Right atrium auricular region (tissue), 2 donors: ENCODE measurements at regions not wholly inside any gene's neighbourhood (a gene's known extent, or its start where the extent isn't known, plus 50 kb on each side); places are given as distances from the start of the nearest gene placed in this dataset.

ENCODE experiments used
- DNase-seq: peaks from one replicate; pipeline ENCODE4 v3.0.0-alpha.2; 2019; ENCODE audit warnings: low spot score
- H3K27ac ChIP-seq, 2 donors: fragments of 200-600 bp; sonication (generic); 1 replicate in 1 of 2; 2 replicates in 1 of 2; pipeline ENCODE4 v1.5.1; 2016 to 2019
- H3K27me3 ChIP-seq, 2 donors: fragments of 200-600 bp; sonication (generic); one replicate each; pipeline versions ENCODE4 v1.5.1 to v1.6.0; 2017 to 2019
- H3K36me3 ChIP-seq: fragments of 200-600 bp; sonication (generic); one replicate; pipeline ENCODE4 v1.5.1; 2016
- H3K4me1 ChIP-seq, 2 donors: fragments of 200-600 bp; sonication (generic); one replicate each; pipeline versions ENCODE4 v1.5.1 to v1.6.0; 2017 to 2019
- H3K4me3 ChIP-seq, 2 donors: fragments of 200-600 bp; sonication (generic); 1 replicate in 1 of 2; 2 replicates in 1 of 2; pipeline ENCODE4 v1.5.1; 2017 to 2019; ENCODE audit warnings: mild to moderate bottlenecking in 1 of 2, moderate library complexity in 1 of 2
- H3K9me3 ChIP-seq, 2 donors: fragments of 200-600 bp; sonication (generic); one replicate each; pipeline ENCODE4 v1.5.1; 2019
- CTCF ChIP-seq, 2 donors: fragments of 200-600 bp; sonication (generic); IDR thresholded peaks; one replicate each; pipeline ENCODE4 v1.5.1; 2019; ENCODE audit warnings: antibody characterized with exemption in 2 of 2

GRCh38 chr1:181909010-181909409 is 152.5 kb downstream of the ZNF648 start:
- Histone ChIP-seq H3K36me3 (no peaks in the 10 kb centered on the region), H3K9me3 (no peaks in the 10 kb centered on the region), H3K27ac (no peak overlapping the region), H3K27me3 (no peaks in the 10 kb centered on the region), H3K4me3 (no peak overlapping the region), H3K4me1 (no peaks in the 10 kb centered on the region)
- DNase-seq: no peak
- TF ChIP-seq CTCF (IDR thresholded peaks at IDR 0.05): no peak

- DNase-seq: no peak
- Histone ChIP-seq H3K9me3 (no peaks in the 10 kb centered on the region), H3K4me3 (no peak overlapping the region), H3K27ac (no peak overlapping the region), H3K4me1 (no peaks in the 10 kb centered on the region), H3K27me3 (no peaks in the 10 kb centered on the region), H3K36me3 (no peaks in the 10 kb centered on the region)
- no peak for TF ChIP-seq CTCF (IDR thresholded peaks at IDR 0.05)
Measured at GRCh38 chr1:181906631-181907030, 154.9 kb downstream of the ZNF648 start.

GRCh38 chr1:181905944-181906597 is 155.4 kb downstream of the ZNF648 start:
- no peaks in the 10 kb centered on the region for H3K36me3 ChIP-seq
- no peak overlapping the region for H3K4me3 ChIP-seq
- H3K27me3 ChIP-seq: no peaks in the 10 kb centered on the region
- H3K9me3 ChIP-seq: no peaks in the 10 kb centered on the region
- no peak for DNase-seq
- H3K27ac ChIP-seq: no peak overlapping the region
- TF ChIP-seq CTCF (IDR thresholded peaks at IDR 0.05): no peak
- no peaks in the 10 kb centered on the region for H3K4me1 ChIP-seq

GRCh38 chr1:181898773-181899172 is 162.7 kb downstream of the ZNF648 start:
- TF ChIP-seq CTCF (IDR thresholded peaks at IDR 0.05): no peak
- Histone ChIP-seq H3K4me3 (no peak overlapping the region), H3K9me3 (no peaks in the 10 kb centered on the region), H3K4me1 (no peaks in the 10 kb centered on the region), H3K27ac (no peak overlapping the region), H3K27me3 (no peaks in the 10 kb centered on the region), H3K36me3 (no peaks in the 10 kb centered on the region)
- DNase-seq: no peak

GRCh38 chr1:181896824-181897223 is 164.7 kb downstream of the ZNF648 start:
- Histone ChIP-seq H3K4me3 (no peak overlapping the region), H3K27ac (no peak overlapping the region), H3K27me3 (no peaks in the 10 kb centered on the region), H3K4me1 (no peaks in the 10 kb centered on the region), H3K36me3 (no peaks in the 10 kb centered on the region), H3K9me3 (no peaks in the 10 kb centered on the region)
- no peak for TF ChIP-seq CTCF (IDR thresholded peaks at IDR 0.05)
- no peak for DNase-seq

- no peaks in the 10 kb centered on the region for H3K36me3 ChIP-seq
- H3K27me3 ChIP-seq: no peaks in the 10 kb centered on the region
- TF ChIP-seq CTCF (IDR thresholded peaks at IDR 0.05): no peak
- no peaks in the 10 kb centered on the region for H3K9me3 ChIP-seq
- H3K4me3 ChIP-seq: no peak overlapping the region
- no peak overlapping the region for H3K27ac ChIP-seq
- H3K4me1 ChIP-seq: no peaks in the 10 kb centered on the region
- DNase-seq: no peak
Measured at GRCh38 chr1:181894439-181894859, 167.1 kb downstream of the ZNF648 start.
